Testis (tissue), 2 donors: ENCODE measurements at regions not wholly inside any gene's neighbourhood (a gene's known extent, or its start where the extent isn't known, plus 50 kb on each side); places are given as distances from the start of the nearest gene placed in this dataset.

Source experiments
- CTCF ChIP-seq, 3 experiments: fragments of 450-650 bp in 2 of 3; fragments of 200-600 bp in 1 of 3; sonication (generic) in 1 of 3; IDR thresholded peaks; one replicate each; pipeline ENCODE4 v1.5.1; 2016 to 2019; ENCODE audit warnings: antibody characterized with exemption in 3 of 3, mild to moderate bottlenecking in 2 of 3, moderate library complexity in 1 of 3
- POLR2A ChIP-seq: fragments of 450-650 bp; IDR thresholded peaks from one replicate; pipeline ENCODE4 v1.6.1; 2017; ENCODE audit warnings: antibody characterized with exemption, mild to moderate bottlenecking, moderate library complexity

GRCh38 chr17:52420555-52421078 lies 262.1 kb upstream of the CA10 start:
- TF ChIP-seq CTCF (IDR thresholded peaks at IDR 0.05) (no peak), POLR2A (no peak)
